ENCODE measurements at regions not wholly inside any gene's neighbourhood (a gene's known extent, or its start where the extent isn't known, plus 50 kb on each side); places are given as distances from the start of the nearest gene placed in this dataset.

GRCh38 chr13:50670272-50670671 lies 173.2 kb downstream of the DLEU7 start:
- DNase-seq = no peak

DNA sequence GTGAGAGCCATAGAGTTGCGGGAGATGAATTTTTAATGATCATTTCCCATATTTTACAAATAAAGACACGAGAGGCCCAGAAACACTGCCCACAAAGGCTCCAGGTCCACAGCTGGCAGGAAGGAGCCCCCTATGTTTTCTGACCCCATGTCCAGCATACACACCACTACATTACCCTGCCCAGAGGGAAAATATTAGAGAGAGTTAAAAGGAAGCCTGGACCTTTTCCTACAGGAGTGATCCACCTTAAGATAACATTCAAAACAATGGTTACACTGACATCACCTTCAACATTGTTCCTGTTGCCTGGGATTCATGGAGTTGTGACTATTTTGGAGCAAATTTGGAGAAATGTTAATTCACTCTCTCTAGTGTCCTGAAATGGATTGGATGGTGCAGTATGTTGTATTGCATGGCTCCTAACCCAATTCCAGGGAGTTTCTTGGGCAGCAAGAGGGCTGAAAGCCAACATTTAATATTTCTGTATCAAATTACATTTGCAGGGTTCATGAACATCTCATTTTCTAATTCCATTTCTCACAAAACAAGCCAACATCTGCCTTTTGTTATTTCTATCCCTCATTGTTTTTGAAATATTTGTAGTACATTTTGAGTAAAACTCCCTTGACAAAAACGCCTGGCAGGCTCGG lies 172.5 kb downstream of the DLEU7 start:
- no peak for DNase-seq

DNA sequence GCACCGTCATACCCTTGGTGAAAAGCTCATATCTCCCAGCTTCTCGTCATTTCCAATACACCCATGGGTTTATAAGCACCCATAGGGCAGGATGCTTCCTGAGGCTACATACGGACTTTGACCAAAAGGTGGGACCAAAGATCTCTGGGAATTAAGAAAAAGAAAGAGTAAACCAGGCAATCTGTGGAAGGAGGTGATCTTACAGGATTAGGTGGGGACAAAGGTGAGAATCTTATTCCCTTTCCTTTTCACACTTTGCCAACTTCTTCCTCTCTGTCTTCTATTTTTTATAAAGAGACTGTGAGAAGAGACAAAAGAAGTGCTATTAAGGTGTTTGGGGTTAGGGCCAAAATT lies 172.0 kb downstream of the DLEU7 start:
- no peak for DNase-seq

- DNase-seq = no peak
Observed at GRCh38 chr13:50672025-50672424, 171.5 kb downstream of the DLEU7 start.

DNA sequence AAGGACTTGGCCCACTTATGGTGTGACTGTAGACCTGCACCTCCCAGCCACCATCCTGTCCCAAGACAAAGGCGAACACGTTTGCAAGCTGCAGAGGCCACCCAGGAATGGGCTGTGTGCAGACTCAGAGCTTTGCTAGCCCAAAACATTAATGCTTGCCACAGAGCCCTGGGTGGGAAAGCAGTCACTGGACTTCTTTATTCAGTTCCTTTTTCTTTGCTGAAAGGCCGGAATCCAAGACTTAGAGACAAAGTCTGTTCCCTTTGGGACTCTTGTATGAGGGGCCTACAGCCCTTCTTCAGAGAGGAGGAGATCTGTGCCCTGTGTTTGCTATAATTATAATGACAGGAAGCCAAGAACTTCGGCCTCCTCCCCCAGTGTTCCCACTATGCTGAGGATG lies 167.8 kb downstream of the DLEU7 start:
- DNase-seq = no peak

- DNase-seq = no peak
Observed at GRCh38 chr13:50676602-50677001, 166.9 kb downstream of the DLEU7 start.

DNA sequence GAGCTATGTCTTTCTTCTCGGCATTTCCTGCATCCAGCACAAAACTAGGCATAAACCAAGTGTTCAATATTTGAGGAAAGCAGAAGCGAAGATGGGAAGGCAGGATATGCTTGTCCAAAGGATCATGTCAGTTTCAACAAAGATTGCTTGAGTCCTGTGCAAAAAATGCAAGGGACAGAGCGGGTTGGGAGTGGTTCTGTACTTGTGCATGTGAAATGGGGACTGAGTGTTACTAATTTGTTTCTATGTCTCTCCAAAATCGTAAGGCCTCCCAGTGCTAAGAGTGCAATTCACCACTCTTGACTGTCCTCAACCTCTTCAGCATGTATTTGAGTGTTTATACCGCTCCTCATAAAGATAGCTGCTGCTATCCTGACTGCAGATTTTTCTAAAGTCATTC lies 166.2 kb downstream of the DLEU7 start:
- no peak for DNase-seq

DNA sequence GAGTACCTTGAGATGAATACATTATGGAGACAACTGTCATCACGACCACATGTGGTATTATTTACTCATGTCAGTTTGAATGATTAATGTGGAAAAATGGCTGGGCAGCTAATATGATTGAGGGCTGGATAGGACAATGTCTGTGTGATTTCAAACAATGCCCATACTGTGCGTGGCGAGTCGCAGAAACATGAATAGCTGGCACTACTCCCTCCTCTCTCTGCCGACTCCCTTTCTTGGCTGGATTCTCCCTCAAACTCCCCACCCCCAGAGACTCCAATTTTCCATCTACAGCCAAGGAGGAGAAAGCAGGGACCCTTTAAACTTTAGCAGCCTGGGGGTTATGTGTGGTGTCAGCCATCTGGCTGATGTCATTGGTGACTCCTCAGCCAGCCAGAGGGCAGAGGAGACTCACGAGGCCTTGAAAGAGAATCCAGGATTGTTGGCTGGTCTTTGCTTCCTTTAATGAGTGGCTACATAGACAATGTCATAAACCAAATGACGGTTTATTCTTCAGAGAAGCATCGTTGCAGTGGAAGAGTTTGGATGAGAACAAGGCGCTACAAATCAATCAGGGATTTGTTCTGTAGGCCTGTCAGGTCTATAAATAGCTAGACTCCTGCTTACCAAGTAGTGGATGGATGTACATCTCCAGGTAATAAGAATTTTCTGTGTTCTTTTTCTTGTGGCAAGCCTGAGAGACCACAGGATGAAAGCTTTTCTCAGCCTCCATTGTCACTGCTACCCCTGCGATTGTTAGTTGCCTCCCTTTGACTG lies 165.6 kb downstream of the DLEU7 start:
- no peak for DNase-seq

DNA sequence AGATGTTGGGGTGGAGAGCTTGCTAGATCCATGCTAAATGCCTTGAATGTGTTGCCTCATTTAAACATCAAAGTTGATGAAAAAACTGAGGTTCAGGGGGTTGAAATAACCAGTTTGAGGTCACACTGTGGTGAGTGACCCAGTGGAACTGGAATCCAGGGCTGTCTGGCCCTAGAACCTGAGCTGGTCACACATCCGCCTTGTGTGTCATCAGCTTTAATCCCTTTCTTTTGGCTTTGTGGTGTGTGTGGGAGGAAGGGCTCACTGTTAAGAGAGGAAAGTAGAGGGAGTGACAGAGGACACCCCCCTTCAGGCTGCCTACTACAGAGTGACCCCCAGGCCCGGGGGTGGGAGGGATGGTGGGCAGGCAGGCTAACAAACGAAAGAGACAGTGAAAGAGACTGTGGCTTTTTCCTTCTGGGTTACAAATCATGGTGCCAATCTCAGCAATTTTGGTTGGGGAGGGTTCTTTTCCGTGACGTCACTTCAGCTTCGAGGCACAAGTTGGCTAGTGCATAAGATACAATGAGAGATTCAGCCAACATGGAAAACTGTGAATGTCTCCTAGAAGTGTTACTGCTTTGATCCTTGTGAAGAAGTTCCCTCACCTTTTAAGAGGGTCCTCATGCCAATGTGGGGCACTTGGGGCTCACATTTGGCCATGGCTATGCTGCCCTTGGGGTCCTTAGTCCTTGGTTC lies 164.9 kb downstream of the DLEU7 start:
- DNase-seq = no peak

DNA sequence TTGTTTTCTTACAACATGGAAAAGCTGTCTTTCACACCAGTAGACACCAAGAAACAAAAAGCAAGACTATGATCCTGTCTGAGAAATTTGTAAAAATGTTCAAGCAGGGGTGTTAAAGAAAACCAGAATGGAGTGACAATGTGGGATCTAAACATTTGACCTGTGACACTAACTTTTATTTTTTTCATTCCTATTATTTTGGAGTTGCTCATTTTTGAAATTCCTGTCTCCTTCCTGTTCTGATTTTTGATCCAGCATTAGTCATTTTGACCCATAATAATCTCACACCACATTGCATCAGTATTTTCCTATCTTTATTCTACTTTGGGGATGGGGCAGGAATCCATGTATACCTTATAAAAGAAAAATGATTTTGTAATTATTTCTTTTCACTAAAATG lies 164.2 kb downstream of the DLEU7 start:
- no peak for DNase-seq

GRCh38 chr13:50682002-50682401 lies 161.5 kb downstream of the DLEU7 start:
- no peak for DNase-seq

- DNase-seq = no peak
Observed at GRCh38 chr13:50682966-50683365, 160.5 kb downstream of the DLEU7 start.

DNA sequence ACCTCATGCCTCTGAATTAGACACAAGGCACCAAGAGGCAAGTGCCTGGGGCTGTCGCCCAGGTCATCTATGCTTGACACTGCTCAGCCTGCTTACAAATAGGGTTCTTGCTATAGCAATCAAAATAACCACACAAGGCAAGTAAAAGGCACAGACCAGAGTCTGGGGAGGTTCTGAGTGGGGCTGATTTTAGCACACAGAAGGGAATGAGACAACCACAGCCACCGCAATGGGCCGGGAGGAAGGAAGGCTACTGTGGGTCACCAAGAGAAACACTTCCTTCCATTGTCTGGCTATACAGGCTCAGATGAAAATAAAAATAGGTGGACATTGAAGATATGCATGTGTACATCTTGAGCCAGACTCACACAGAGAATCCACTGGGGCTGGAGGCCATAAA lies 159.1 kb downstream of the DLEU7 start:
- no peak for DNase-seq

GRCh38 chr13:50685491-50685890 lies 158.0 kb downstream of the DLEU7 start:
- DNase-seq = no peak

- no peak for DNase-seq
Observed at GRCh38 chr13:50685956-50686355, 157.5 kb downstream of the DLEU7 start.

DNA sequence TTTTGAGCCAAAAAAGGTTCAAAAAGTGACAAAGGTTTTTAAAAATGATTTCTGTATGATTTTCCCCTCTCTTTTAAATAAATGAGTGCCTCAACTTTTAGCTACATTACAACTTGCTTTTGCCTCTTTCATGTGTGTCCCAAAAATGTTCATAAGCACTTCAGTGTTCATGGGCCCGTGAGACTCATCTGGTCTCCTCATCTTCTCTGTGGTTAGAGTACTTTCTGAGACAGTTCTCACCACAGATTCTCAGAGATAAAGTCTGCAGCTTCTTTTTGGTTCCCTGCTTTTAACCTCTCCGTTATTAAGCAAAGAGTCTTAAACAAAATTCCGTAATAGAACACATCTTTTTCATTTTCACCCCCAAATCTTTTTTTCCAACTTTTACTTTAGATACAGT lies 156.9 kb downstream of the DLEU7 start:
- DNase-seq = no peak

DNA sequence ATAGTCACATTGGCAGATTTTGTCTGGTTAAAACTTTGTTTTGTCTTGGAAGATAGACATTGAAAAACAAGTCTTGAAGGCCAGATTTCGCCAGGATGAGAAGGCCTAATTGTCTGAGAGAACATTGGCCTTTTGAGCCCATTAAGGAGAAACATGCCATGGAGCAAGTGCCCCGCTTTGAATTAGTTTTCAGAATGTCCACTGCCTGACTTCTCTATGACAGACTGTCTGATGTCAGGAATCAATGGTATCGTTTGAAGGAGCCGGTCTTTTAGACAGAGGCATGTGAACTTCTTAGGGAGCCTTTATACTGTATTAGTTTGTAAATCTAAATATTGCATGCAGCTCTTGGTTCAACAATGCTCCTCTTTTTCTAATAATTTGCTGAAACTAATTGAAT lies 155.9 kb downstream of the DLEU7 start:
- DNase-seq = no peak

- DNase-seq = no peak
Observed at GRCh38 chr13:50690006-50690405, 153.5 kb downstream of the DLEU7 start.

DNA sequence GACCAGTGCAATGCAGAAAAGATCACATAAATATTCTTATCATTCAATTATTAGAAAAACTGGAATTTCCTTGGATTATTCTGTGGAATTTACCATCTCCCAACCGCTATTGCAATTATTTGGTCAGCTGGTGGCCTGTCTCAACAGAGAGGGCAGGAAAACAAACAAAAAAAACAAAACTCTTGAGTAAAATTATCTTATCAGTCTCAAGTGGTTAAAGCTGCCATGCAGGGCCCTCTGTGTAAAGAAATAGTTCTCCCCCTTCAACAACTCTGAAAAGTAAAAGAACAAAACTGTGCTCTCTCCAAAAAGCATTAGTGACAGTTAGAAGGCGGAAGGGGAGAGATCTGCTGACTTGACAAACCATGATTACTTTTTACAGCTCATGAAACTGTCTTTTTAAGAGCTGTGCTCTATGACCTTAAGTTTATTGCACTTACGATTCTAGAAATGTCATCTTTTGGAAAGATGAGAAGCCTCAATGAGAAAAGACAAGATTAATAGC lies 152.3 kb downstream of the DLEU7 start:
- DNase-seq = peak in 1 of 2 experiments; percentile 22

GRCh38 chr13:50691681-50692263 lies 151.7 kb downstream of the DLEU7 start:
- no peak for DNase-seq

DNA sequence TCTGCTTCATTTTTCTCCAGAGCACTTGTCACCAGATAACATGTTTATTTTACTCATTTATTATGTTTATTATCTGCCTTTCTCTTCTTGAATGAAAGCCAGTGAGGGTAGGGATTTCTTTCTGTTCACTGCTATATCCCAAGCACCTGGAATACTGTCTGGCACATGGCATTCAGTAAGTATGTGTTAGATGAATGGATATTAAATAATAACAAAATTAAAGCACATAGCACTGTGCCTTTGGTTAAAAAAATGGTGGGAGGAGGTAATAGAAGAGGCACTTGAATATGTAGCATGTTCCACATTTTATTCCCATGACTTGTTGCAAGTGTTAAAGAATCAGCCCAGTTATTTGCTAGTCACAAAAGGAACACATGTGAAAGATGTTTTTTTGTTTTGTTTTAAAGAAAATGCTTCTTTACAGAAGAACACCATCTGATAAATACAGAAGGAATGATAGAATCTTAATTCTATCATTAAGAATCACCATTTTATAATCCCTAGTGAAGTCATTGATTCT lies 151.0 kb downstream of the DLEU7 start:
- no peak for DNase-seq

DNA sequence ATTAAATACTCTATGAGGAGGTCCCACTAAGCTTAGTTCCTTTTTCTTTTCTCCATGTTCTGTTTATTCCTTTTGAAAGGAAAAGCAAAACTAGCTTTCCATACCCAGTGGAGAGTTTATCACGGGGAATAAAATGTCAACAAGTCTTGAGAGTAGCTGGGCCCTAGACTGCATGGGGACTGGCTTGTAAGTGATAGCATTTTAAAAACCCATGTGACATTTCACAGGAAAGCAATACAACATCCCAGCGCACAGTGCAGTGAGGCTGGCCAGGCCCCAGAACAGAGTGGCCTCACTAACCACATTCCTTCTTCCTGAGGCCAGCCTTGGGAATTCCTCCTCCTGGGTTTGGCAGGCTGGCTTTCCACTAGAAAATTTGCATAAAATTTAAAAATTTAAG lies 149.8 kb downstream of the DLEU7 start:
- DNase-seq = no peak
